Lower leg skin (tissue), 4 donors: ENCODE measurements at regions not wholly inside any gene's neighbourhood (a gene's known extent, or its start where the extent isn't known, plus 50 kb on each side); places are given as distances from the start of the nearest gene placed in this dataset.
"Not testable (repeated sequence)": the region's sequence is repeated elsewhere in the genome, so short reads cannot be mapped to it uniquely, and the experiment has no call there.

Source experiments
- DNase-seq, 2 donors: peaks; one replicate each; pipeline ENCODE4 v3.0.0-alpha.2; 2019; ENCODE audit warnings: low spot score in 2 of 2
- H3K4me3 ChIP-seq: fragments of 200-600 bp; sonication (generic); 2 replicates; pipeline ENCODE4 v1.5.1; 2017; ENCODE audit warnings: mild to moderate bottlenecking, low read depth; ENCODE audit not compliant: poor library complexity, severe bottlenecking
- CTCF ChIP-seq, 3 donors: fragments of 450-650 bp; IDR thresholded peaks; one replicate each; pipeline ENCODE4 v1.5.1; 2016; ENCODE audit warnings: antibody characterized with exemption in 3 of 3, mild to moderate bottlenecking in 3 of 3, moderate library complexity in 2 of 3
- POLR2A ChIP-seq, 2 donors: fragments of 450-650 bp; IDR thresholded peaks; one replicate each; pipeline ENCODE4 v1.6.1; 2016 to 2017; ENCODE audit warnings: antibody characterized with exemption in 2 of 2, mild to moderate bottlenecking in 1 of 2, moderate library complexity in 1 of 2
- WGBS, 2 donors: methylation state at CpG; one replicate each; pipeline ENCODE4 v1.1.5; 2018; 5-methylcytosine and 5-hydroxymethylcytosine counted together
- intact Hi-C: fragments of 100-400 bp; cut with DNase I; formaldehyde crosslinking; loops from one replicate; pipeline ENCODE4 v1.15.0; 2023; ENCODE audit warnings: low total_unique reads

GRCh38 chr4:64682481-64682880, 273.2 kb upstream of the TECRL start:
- TF ChIP-seq CTCF (IDR thresholded peaks at IDR 0.05) (no peak), POLR2A (IDR thresholded peaks at IDR 0.05) (no peak)
- intact Hi-C loops, result no loop called here
- no peak overlapping the region for H3K4me3 ChIP-seq
- 84 to 90% methylated on average over 4 of the region's 4 CpGs for WGBS, 2 donors
- DNase-seq, result no peak

GRCh38 chr4:64673121-64673520, 263.9 kb upstream of the TECRL start:
- H3K4me3 ChIP-seq, DNase-seq, intact Hi-C loops: not testable (repeated sequence)
- 70 to 76% methylated on average over 2 of the region's 2 CpGs for WGBS, 2 donors

GRCh38 chr4:64670647-64671046, 261.4 kb upstream of the TECRL start:
- intact Hi-C loops, result no loop called here
- 85 to 88% methylated on average over 6 of the region's 6 CpGs for WGBS, 2 donors
- H3K4me3 ChIP-seq, result no peak overlapping the region
- TF ChIP-seq CTCF (IDR thresholded peaks at IDR 0.05) (no peak), POLR2A (IDR thresholded peaks at IDR 0.05) (no peak)
- no peak for DNase-seq

- intact Hi-C loops, result no loop called here
- DNase-seq, result no peak
- 89% methylated on average over 3 of the region's 3 CpGs for WGBS, 2 donors
Observed at GRCh38 chr4:64643841-64644240, 234.6 kb upstream of the TECRL start.

GRCh38 chr4:64642936-64643335, 233.7 kb upstream of the TECRL start:
- intact Hi-C loops, result no loop called here

More at GRCh38 chr4:64643841-64644240, 234.6 kb upstream of the TECRL start:
- no peak overlapping the region for H3K4me3 ChIP-seq
- TF ChIP-seq POLR2A (IDR thresholded peaks at IDR 0.05), result no peak
- no peak for TF ChIP-seq CTCF (IDR thresholded peaks at IDR 0.05)

GRCh38 chr4:64640402-64640801, 231.2 kb upstream of the TECRL start:
- DNase-seq, intact Hi-C loops, H3K4me3 ChIP-seq: not testable (repeated sequence)
- 95 to 100% methylated on average over 2 to 21 of the region's 21 CpGs for WGBS, 2 donors

More at GRCh38 chr4:64642936-64643335, 233.7 kb upstream of the TECRL start:
- no peak for TF ChIP-seq CTCF (IDR thresholded peaks at IDR 0.05)
- no peak for TF ChIP-seq POLR2A (IDR thresholded peaks at IDR 0.05)
- 11 to 14% methylated on average over 1 of the region's 1 CpG for WGBS, 2 donors
- no peak overlapping the region for H3K4me3 ChIP-seq
- no peak for DNase-seq

- 76 to 86% methylated on average over 3 of the region's 3 CpGs for WGBS, 2 donors
Observed at GRCh38 chr4:64625438-64625837, 216.2 kb upstream of the TECRL start.

More at GRCh38 chr4:64625438-64625837, 216.2 kb upstream of the TECRL start:
- DNase-seq, result no peak
- TF ChIP-seq POLR2A (IDR thresholded peaks at IDR 0.05), result no peak
- no peak for TF ChIP-seq CTCF (IDR thresholded peaks at IDR 0.05)
- no peak overlapping the region for H3K4me3 ChIP-seq
- intact Hi-C loops, result no loop called here
